ENCODE measurements at regions not wholly inside any gene's neighbourhood (a gene's known extent, or its start where the extent isn't known, plus 50 kb on each side); places are given as distances from the start of the nearest gene placed in this dataset.

DNA sequence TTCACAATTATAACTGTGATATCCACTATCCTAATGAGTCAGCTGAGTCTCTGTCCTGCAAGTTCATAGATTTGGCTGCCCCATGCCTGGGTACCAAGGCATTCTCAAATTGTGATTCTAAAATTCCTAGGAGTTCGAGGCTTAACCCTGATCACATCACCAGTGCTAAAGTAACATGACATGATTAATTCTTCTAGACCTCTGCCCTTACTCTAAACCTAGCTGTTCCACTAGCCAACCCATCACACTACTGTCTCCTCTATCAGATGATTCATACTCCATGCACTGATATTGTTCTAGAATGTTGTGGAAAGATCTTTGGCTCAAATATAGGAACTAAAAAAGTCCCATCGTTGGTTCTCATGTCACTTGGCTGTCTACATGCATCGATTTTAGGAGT lies 487.6 kb downstream of the PIK3C3 start:
- TF ChIP-seq CTCF (conservative IDR thresholded peaks at IDR 0.05 in 1 of 2, IDR thresholded peaks at IDR 0.05 in 1 of 2; ENCODE audit: low read depth in 1 of 2, low read length in 2 of 2) (no peak), EZH2 (IDR thresholded peaks at IDR 0.05; ENCODE audit: low read length, missing control alignments) (no peak)
- Histone ChIP-seq H3K27me3 (ENCODE audit: control insufficient read depth, insufficient read depth, low read length) (no peaks in the 10 kb centered on the region), H4K20me1 (ENCODE audit: control insufficient read depth, extremely low read depth, insufficient read depth, low read length) (no peaks in the 10 kb centered on the region), H3K79me2 (ENCODE audit: control insufficient read depth, insufficient read depth, low read length) (no peaks in the 10 kb centered on the region), H3K9me3 (ENCODE audit: control insufficient read depth, insufficient read depth, low read depth, low read length) (no peaks in the 10 kb centered on the region), H3K36me3 (ENCODE audit: control insufficient read depth, insufficient read depth, low read length) (no peaks in the 10 kb centered on the region), H2AFZ (ENCODE audit: low read length) (no peak overlapping the region), H3K4me1 (ENCODE audit: control insufficient read depth, extremely low read depth, insufficient read depth, low read length) (no peaks in the 10 kb centered on the region), H3K4me3 (replicated peaks in 1 of 4; ENCODE audit: control extremely low read depth in 1 of 4, insufficient read depth in 1 of 4, low read depth in 3 of 4, low read length in 4 of 4) (no peak overlapping the region), H3K9ac (ENCODE audit: insufficient read depth, low read length) (no peak overlapping the region), H3K27ac (ENCODE audit: insufficient read depth, low read length) (no peak overlapping the region), H3K4me2 (ENCODE audit: extremely low read depth, insufficient read depth, low read length) (no peak overlapping the region)
- DNase-seq (ENCODE audit: low read depth in 2 of 2), result peak in 1 of 2 donors; percentile 44

DNA sequence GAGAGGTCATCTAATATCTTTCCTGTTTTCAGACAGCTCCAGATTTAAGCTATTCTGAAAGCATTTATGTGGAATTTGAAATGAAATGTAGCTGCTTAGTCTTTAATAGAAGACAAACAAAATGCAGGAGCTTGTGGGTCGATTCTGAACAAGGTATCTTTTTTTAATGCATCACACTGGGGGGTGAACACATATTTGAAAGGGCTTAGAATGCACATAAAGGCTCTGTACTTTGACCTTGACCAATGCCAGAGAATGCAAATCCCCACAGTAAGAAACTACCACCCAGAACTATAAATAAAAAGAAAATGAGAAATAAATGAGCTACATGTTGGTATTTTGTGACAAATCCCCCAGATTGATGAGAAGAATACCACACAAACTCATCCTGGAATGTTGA lies 489.3 kb downstream of the PIK3C3 start:
- H3K4me1 ChIP-seq (ENCODE audit: control insufficient read depth, extremely low read depth, insufficient read depth, low read length), result no peaks in the 10 kb centered on the region
- no peak overlapping the region for H3K4me3 ChIP-seq (replicated peaks in 1 of 4; ENCODE audit: control extremely low read depth in 1 of 4, insufficient read depth in 1 of 4, low read depth in 3 of 4, low read length in 4 of 4)
- no peaks in the 10 kb centered on the region for H3K79me2 ChIP-seq (ENCODE audit: control insufficient read depth, insufficient read depth, low read length)
- H4K20me1 ChIP-seq (ENCODE audit: control insufficient read depth, extremely low read depth, insufficient read depth, low read length), result no peaks in the 10 kb centered on the region
- no peak overlapping the region for H2AFZ ChIP-seq (ENCODE audit: low read length)
- DNase-seq (ENCODE audit: low read depth in 2 of 2), result no peak
- no peaks in the 10 kb centered on the region for H3K9me3 ChIP-seq (ENCODE audit: control insufficient read depth, insufficient read depth, low read depth, low read length)
- TF ChIP-seq CTCF (conservative IDR thresholded peaks at IDR 0.05 in 1 of 2, IDR thresholded peaks at IDR 0.05 in 1 of 2; ENCODE audit: low read depth in 1 of 2, low read length in 2 of 2) (no peak), EZH2 (IDR thresholded peaks at IDR 0.05; ENCODE audit: low read length, missing control alignments) (no peak)
- H3K27me3 ChIP-seq (ENCODE audit: control insufficient read depth, insufficient read depth, low read length), result no peaks in the 10 kb centered on the region
- no peak overlapping the region for H3K4me2 ChIP-seq (ENCODE audit: extremely low read depth, insufficient read depth, low read length)
- H3K36me3 ChIP-seq (ENCODE audit: control insufficient read depth, insufficient read depth, low read length), result no peaks in the 10 kb centered on the region
- H3K9ac ChIP-seq (ENCODE audit: insufficient read depth, low read length), result no peak overlapping the region
- H3K27ac ChIP-seq (ENCODE audit: insufficient read depth, low read length), result no peak overlapping the region

DNA sequence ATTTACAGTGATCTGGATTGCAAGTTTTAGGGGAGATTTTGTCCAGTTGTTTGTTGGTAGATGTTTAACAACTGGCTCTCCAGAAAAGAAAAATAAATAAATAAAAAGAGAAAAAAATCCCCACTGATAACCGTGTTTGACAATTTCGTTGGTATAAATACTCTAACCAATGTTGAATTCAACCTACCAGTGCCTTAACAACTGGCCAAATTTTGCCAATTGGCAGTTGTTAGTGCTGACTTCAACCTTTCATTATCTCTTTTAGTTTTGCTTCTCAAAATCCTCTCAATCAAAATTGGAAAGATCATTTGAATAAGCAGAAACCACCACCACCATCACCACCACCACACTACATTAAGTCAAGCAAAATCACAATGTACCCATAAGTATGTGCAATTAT lies 490.3 kb downstream of the PIK3C3 start:
- Histone ChIP-seq H3K27ac (ENCODE audit: insufficient read depth, low read length) (no peak overlapping the region), H3K4me3 (replicated peaks in 1 of 4; ENCODE audit: control extremely low read depth in 1 of 4, insufficient read depth in 1 of 4, low read depth in 3 of 4, low read length in 4 of 4) (no peak overlapping the region)
- TF ChIP-seq CTCF (conservative IDR thresholded peaks at IDR 0.05 in 1 of 2, IDR thresholded peaks at IDR 0.05 in 1 of 2; ENCODE audit: low read depth in 1 of 2, low read length in 2 of 2) (no peak), EZH2 (IDR thresholded peaks at IDR 0.05; ENCODE audit: low read length, missing control alignments) (no peak)

More for the DNA sequence above, 490.3 kb downstream of the PIK3C3 start:
- Histone ChIP-seq H2AFZ (ENCODE audit: low read length) (no peak overlapping the region), H3K4me2 (ENCODE audit: extremely low read depth, insufficient read depth, low read length) (no peak overlapping the region), H3K79me2 (ENCODE audit: control insufficient read depth, insufficient read depth, low read length) (no peaks in the 10 kb centered on the region), H3K4me1 (ENCODE audit: control insufficient read depth, extremely low read depth, insufficient read depth, low read length) (no peaks in the 10 kb centered on the region), H4K20me1 (ENCODE audit: control insufficient read depth, extremely low read depth, insufficient read depth, low read length) (no peaks in the 10 kb centered on the region), H3K9me3 (ENCODE audit: control insufficient read depth, insufficient read depth, low read depth, low read length) (no peaks in the 10 kb centered on the region), H3K9ac (ENCODE audit: insufficient read depth, low read length) (no peak overlapping the region), H3K27me3 (ENCODE audit: control insufficient read depth, insufficient read depth, low read length) (no peaks in the 10 kb centered on the region), H3K36me3 (ENCODE audit: control insufficient read depth, insufficient read depth, low read length) (no peaks in the 10 kb centered on the region)
- no peak for DNase-seq (ENCODE audit: low read depth in 2 of 2)

Measured in fibroblast of lung (primary cell).